Tibial nerve (tissue), 4 donors: ENCODE measurements at regions not wholly inside any gene's neighbourhood (a gene's known extent, or its start where the extent isn't known, plus 50 kb on each side); places are given as distances from the start of the nearest gene placed in this dataset.

Source experiments
- CTCF ChIP-seq, 5 experiments: fragments of 200-600 bp in 3 of 5; fragments of 450-650 bp in 2 of 5; sonication (generic) in 3 of 5; IDR thresholded peaks; one replicate each; pipeline ENCODE4 v1.5.1; 2016 to 2019; ENCODE audit warnings: antibody characterized with exemption in 5 of 5, mild to moderate bottlenecking in 3 of 5, moderate library complexity in 2 of 5
- EP300 ChIP-seq, 2 donors: sonication (generic); formaldehyde crosslinking; IDR thresholded peaks; one replicate each; pipeline ENCODE4 v1.6.1; 2017; ENCODE audit warnings: antibody characterized with exemption in 2 of 2, mild to moderate bottlenecking in 1 of 2
- POLR2A ChIP-seq, 2 donors: fragments of 450-650 bp; IDR thresholded peaks; one replicate each; pipeline ENCODE4 v1.6.1; 2017; ENCODE audit warnings: antibody characterized with exemption in 2 of 2, mild to moderate bottlenecking in 2 of 2, moderate library complexity in 2 of 2

GRCh38 chr3:13972679-13973379 is 93.0 kb upstream of the WNT7A start:
- TF ChIP-seq CTCF (IDR thresholded peaks at IDR 0.05) (no peak), POLR2A (IDR thresholded peaks at IDR 0.05) (no peak), EP300 (IDR thresholded peaks at IDR 0.05) (no peak)
